OCI-LY1 (cell line): ENCODE measurements at regions not wholly inside any gene's neighbourhood (a gene's known extent, or its start where the extent isn't known, plus 50 kb on each side); places are given as distances from the start of the nearest gene placed in this dataset.

Source experiments
- CTCF ChIP-seq: fragments of 200-600 bp; sonication (generic), shearing (Covaris generic); IDR thresholded peaks from 2 replicates; pipeline ENCODE4 v1.5.1; 2017; ENCODE audit warnings: mild to moderate bottlenecking, antibody characterized with exemption, low read length, moderate library complexity, mixed read lengths
- EZH2 ChIP-seq: fragments of 200-600 bp; sonication (generic), shearing (Covaris generic); IDR thresholded peaks from 2 replicates; pipeline ENCODE4 v1.8.0; 2017; ENCODE audit warnings: borderline replicate concordance, mixed run types, mild to moderate bottlenecking, antibody characterized with exemption, low read length, moderate library complexity, mixed read lengths

DNA sequence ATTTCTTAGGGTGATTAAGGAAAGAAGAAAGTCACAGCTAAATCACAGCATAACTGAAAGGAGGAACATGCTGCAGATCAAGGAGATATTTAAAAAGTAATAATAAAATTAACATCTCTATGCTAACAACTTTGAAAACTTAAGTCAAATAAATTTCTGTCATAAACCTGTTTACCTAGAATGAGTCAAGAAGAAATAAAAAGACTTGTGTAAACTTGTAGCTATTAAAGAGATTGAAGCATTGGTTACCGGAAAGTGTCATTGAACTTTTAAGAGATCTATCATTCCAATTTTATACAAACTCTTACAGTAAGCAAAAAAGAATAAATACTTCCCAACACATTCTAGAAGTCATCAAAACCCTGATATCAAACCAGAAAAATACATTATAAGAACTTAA lies 520.1 kb upstream of the SYT4 start:
- no peak for TF ChIP-seq CTCF
- TF ChIP-seq EZH2 = no peak
